ENCODE measurements at regions not wholly inside any gene's neighbourhood (a gene's known extent, or its start where the extent isn't known, plus 50 kb on each side); places are given as distances from the start of the nearest gene placed in this dataset.

DNA sequence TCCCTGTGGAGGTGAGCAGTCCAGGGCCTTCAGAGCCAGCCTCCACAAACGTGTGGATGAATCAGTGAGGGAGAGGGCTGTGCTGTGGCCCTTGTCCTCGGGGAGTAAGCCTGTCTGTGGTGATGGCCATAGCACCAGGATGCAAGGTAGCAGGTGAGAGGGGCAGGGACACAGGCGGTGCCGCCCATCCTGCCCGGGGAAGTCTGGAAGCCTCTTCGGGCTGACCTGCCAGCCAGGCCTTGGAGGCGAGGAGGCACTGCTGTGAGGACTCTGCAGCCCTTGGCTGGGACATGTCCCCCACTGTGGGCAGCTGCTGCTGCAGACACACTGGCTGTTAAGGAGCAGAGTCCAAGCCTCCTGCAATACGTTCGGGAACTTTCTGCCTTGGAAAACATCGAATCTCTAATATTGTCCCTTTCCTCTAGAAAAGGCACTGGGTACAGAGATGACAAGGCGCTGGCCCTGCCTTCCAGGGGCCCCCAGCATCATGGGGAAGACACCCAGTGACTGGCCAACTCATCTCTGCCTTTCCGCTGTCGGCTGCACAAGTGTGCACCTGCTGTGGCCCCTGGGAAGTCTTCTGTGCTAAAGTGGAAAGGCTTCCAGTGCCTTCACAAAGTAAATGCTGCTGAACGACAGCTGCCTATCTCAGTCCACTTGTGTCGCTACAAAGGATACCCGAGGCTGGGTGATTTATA lies 101.4 kb downstream of the ADRA2C start:
- no peak for TF ChIP-seq CTCF (IDR thresholded peaks at IDR 0.05; ENCODE audit: insufficient read depth, low read length, poor library complexity, severe bottlenecking)
- TF ChIP-seq EZH2phosphoT487 (conservative IDR thresholded peaks at IDR 0.05; ENCODE audit: low read length) = no peak
